ENCODE measurements at regions not wholly inside any gene's neighbourhood (a gene's known extent, or its start where the extent isn't known, plus 50 kb on each side); places are given as distances from the start of the nearest gene placed in this dataset.
A peak's percentile ranks its signal among the peaks of the same experiment; 100 is the strongest.

DNA sequence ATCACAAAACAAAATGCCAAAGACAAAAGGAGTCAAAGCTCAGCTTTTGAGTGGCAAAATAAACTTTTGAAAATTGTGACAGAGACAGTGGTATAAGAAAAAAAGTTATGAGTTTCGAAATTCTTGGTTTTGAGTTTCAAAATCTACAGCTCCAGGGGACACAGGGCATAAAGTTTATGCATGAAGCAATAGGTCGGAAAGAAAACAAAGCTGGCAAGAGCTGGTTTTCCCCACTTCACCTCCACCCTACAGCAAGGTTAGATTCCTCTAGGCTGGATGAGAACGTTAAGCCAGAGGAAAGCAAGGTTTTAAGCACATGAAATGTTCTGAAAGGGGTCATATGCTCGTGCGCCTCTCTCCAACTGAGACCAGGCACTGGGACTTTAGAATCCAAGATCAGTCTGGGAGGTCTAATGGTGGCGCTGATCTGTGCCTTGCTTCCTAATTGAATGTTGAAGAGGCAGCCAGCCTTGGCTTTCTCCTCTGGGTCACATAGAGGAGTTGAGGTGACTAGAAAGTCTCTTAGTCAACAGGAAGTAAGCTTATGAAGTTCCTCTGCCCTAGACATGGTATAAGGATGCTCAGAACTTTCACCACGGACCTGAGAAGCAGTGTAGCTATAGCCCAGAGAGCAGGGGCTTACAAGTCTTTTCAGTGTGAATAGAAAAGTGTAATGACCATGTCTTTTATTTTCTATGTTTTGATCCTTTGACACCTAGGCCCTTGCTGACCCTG, 167.7 kb upstream of the DMAC1 start:
- TF ChIP-seq CTCF (IDR thresholded peaks at IDR 0.05; ENCODE audit: low read depth, low read length) (no peak), POLR2A (IDR thresholded peaks at IDR 0.05; ENCODE audit: extremely low read depth, insufficient read length) (no peak), MYC (IDR thresholded peaks at IDR 0.05; ENCODE audit: low read depth, low read length) (peak; percentile 49)
- TF ChIP-seq, protein P1, sequence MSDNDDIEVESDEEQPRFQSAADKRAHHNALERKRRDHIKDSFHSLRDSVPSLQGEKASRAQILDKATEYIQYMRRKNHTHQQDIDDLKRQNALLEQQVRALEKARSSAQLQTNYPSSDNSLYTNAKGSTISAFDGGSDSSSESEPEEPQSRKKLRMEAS (IDR thresholded peaks at IDR 0.05; ENCODE audit: low read depth, low read length), result peak; percentile 46

Data from NB4 (cell line).